SH-SY5Y (cell line): ENCODE measurements at regions not wholly inside any gene's neighbourhood (a gene's known extent, or its start where the extent isn't known, plus 50 kb on each side); places are given as distances from the start of the nearest gene placed in this dataset.

Experiments
- GATA2 ChIP-seq: IDR thresholded peaks from 2 replicates; pipeline ENCODE4 v1.6.1; 2011; ENCODE audit warnings: mild to moderate bottlenecking, low read depth, low read length
- GATA3 ChIP-seq: IDR thresholded peaks from 2 replicates; pipeline ENCODE4 v1.6.1; 2011; ENCODE audit warnings: low read depth, mild to moderate bottlenecking, low read length, moderate library complexity

- TF ChIP-seq GATA2 (no peak), GATA3 (no peak)
Measured at GRCh38 chr1:224535641-224536040, 80.5 kb upstream of the CNIH3 start.
